G401.6 (cell line): ENCODE measurements at regions not wholly inside any gene's neighbourhood (a gene's known extent, or its start where the extent isn't known, plus 50 kb on each side); places are given as distances from the start of the nearest gene placed in this dataset.
"Not testable (repeated sequence)": the region's sequence is repeated elsewhere in the genome, so short reads cannot be mapped to it uniquely, and the experiment has no call there.

ENCODE experiments used
- FAIRE-seq: peaks from 2 replicates; lab custom pipeline; 2012; peaks lifted over from hg19 to GRCh38; lab: Jason Lieb, UNC

GRCh38 chr1:187909382-187909781, 1080.6 kb downstream of the PLA2G4A start:
- FAIRE-seq: no peak

- FAIRE-seq: no peak
These were observed 1083.1 kb downstream of the PLA2G4A start for GRCh38 chr1:187911820-187912219.

- FAIRE-seq: no peak
These were observed 1092.2 kb downstream of the PLA2G4A start for GRCh38 chr1:187920976-187921375.

- no peak for FAIRE-seq
These were observed 1092.7 kb downstream of the PLA2G4A start for GRCh38 chr1:187921426-187921825.

- FAIRE-seq: no peak
These were observed 1093.5 kb downstream of the PLA2G4A start for GRCh38 chr1:187922255-187922654.

- no peak for FAIRE-seq
These were observed 1095.5 kb downstream of the PLA2G4A start for GRCh38 chr1:187924252-187924651.

- no peak for FAIRE-seq
These were observed 1099.5 kb downstream of the PLA2G4A start for GRCh38 chr1:187928288-187928687.

GRCh38 chr1:187928696-187929095, 1099.9 kb downstream of the PLA2G4A start:
- FAIRE-seq: no peak

- no peak for FAIRE-seq
These were observed 1103.0 kb downstream of the PLA2G4A start for GRCh38 chr1:187931776-187932175.

GRCh38 chr1:187933562-187934419, 1105.0 kb downstream of the PLA2G4A start:
- FAIRE-seq: no peak

- no peak for FAIRE-seq
These were observed 1107.9 kb downstream of the PLA2G4A start for GRCh38 chr1:187936667-187937066.

- no peak for FAIRE-seq
These were observed 1109.3 kb downstream of the PLA2G4A start for GRCh38 chr1:187938092-187938491.

GRCh38 chr1:187942986-187943385, 1114.2 kb downstream of the PLA2G4A start:
- no peak for FAIRE-seq

- no peak for FAIRE-seq
These were observed 1115.1 kb downstream of the PLA2G4A start for GRCh38 chr1:187943606-187944403.

GRCh38 chr1:187946661-187947060, 1117.9 kb downstream of the PLA2G4A start:
- not testable (repeated sequence) for FAIRE-seq

GRCh38 chr1:187947359-187947758, 1118.6 kb downstream of the PLA2G4A start:
- no peak for FAIRE-seq

- FAIRE-seq: no peak
These were observed 1119.5 kb downstream of the PLA2G4A start for GRCh38 chr1:187948170-187948794.

GRCh38 chr1:187949567-187949966, 1120.8 kb downstream of the PLA2G4A start:
- FAIRE-seq: no peak

GRCh38 chr1:187951817-187952216, 1123.1 kb downstream of the PLA2G4A start:
- peak; percentile 23 for FAIRE-seq

GRCh38 chr1:187952446-187952845, 1123.7 kb downstream of the PLA2G4A start:
- FAIRE-seq: no peak

- no peak for FAIRE-seq
These were observed 1128.2 kb downstream of the PLA2G4A start for GRCh38 chr1:187956975-187957374.

GRCh38 chr1:187958207-187958606, 1129.5 kb downstream of the PLA2G4A start:
- no peak for FAIRE-seq

- no peak for FAIRE-seq
These were observed 1130.3 kb downstream of the PLA2G4A start for GRCh38 chr1:187959062-187959461.
